ENCODE measurements at regions not wholly inside any gene's neighbourhood (a gene's known extent, or its start where the extent isn't known, plus 50 kb on each side); places are given as distances from the start of the nearest gene placed in this dataset.

GRCh38 chr12:16914853-16915252 lies 308.9 kb upstream of the LMO3 start:
- H3K4me1 Mint-ChIP-seq: no peaks in the 10 kb centered on the region
- H3K4me3 Mint-ChIP-seq: no peak overlapping the region
- ATAC-seq: no peak
- no peak overlapping the region for H3K27ac Mint-ChIP-seq
- no peaks in the 10 kb centered on the region for H3K36me3 Mint-ChIP-seq
- no peaks in the 10 kb centered on the region for H3K27me3 Mint-ChIP-seq
- H3K9me3 Mint-ChIP-seq: peaks cover 3% of the 10 kb centered on the region

- Mint-ChIP-seq H3K27me3 (no peaks in the 10 kb centered on the region), H3K4me3 (no peak overlapping the region), H3K36me3 (no peaks in the 10 kb centered on the region), H3K27ac (no peak overlapping the region), H3K9me3 (peaks cover 3% of the 10 kb centered on the region), H3K4me1 (no peaks in the 10 kb centered on the region)
- no peak for ATAC-seq
Measured at GRCh38 chr12:16913832-16914490, 308.0 kb upstream of the LMO3 start.

- Mint-ChIP-seq H3K9me3 (peaks cover 12% of the 10 kb centered on the region), H3K4me3 (no peak overlapping the region), H3K27me3 (no peaks in the 10 kb centered on the region), H3K27ac (no peak overlapping the region), H3K36me3 (no peaks in the 10 kb centered on the region), H3K4me1 (no peaks in the 10 kb centered on the region)
- no peak for ATAC-seq
Measured at GRCh38 chr12:16901946-16902345, 296.0 kb upstream of the LMO3 start.

GRCh38 chr12:16893426-16893825 lies 287.5 kb upstream of the LMO3 start:
- Mint-ChIP-seq H3K27me3 (no peaks in the 10 kb centered on the region), H3K4me3 (no peak overlapping the region), H3K9me3 (peaks cover 15% of the 10 kb centered on the region), H3K36me3 (no peaks in the 10 kb centered on the region), H3K27ac (no peak overlapping the region), H3K4me1 (no peaks in the 10 kb centered on the region)
- no peak for ATAC-seq

GRCh38 chr12:16891673-16892072 lies 285.7 kb upstream of the LMO3 start:
- Mint-ChIP-seq H3K27ac (no peak overlapping the region), H3K4me3 (no peak overlapping the region), H3K9me3 (peaks cover 14% of the 10 kb centered on the region), H3K4me1 (no peaks in the 10 kb centered on the region), H3K27me3 (no peaks in the 10 kb centered on the region), H3K36me3 (no peaks in the 10 kb centered on the region)
- no peak for ATAC-seq

- ATAC-seq: no peak
- Mint-ChIP-seq H3K27ac (no peak overlapping the region), H3K4me1 (no peaks in the 10 kb centered on the region), H3K27me3 (no peaks in the 10 kb centered on the region), H3K9me3 (peaks cover 15% of the 10 kb centered on the region), H3K4me3 (no peak overlapping the region), H3K36me3 (no peaks in the 10 kb centered on the region)
Measured at GRCh38 chr12:16884819-16885218, 278.9 kb upstream of the LMO3 start.

DNA sequence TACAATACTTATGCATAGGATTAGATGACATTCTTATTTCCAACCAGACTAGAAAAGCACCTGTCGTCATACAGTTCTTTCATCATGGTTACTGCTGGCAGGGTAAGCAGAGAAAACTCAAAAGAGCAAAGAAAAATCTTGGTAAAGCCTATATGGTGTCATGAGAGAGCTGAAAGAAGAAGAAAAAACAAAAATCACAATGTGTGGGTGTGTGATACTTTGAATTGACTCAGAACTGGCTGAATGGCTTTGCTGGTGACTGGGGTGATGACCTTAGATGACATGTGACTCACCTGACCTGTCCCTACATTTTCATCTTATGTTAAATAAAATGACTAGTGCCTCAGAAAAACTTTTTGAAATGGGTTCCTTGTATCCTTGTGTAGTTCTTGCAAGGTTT lies 278.1 kb upstream of the LMO3 start:
- H3K27me3 Mint-ChIP-seq: no peaks in the 10 kb centered on the region
- no peak overlapping the region for H3K27ac Mint-ChIP-seq
- H3K4me1 Mint-ChIP-seq: no peaks in the 10 kb centered on the region
- peaks cover 12% of the 10 kb centered on the region for H3K9me3 Mint-ChIP-seq
- no peaks in the 10 kb centered on the region for H3K36me3 Mint-ChIP-seq
- ATAC-seq: no peak
- no peak overlapping the region for H3K4me3 Mint-ChIP-seq

DNA sequence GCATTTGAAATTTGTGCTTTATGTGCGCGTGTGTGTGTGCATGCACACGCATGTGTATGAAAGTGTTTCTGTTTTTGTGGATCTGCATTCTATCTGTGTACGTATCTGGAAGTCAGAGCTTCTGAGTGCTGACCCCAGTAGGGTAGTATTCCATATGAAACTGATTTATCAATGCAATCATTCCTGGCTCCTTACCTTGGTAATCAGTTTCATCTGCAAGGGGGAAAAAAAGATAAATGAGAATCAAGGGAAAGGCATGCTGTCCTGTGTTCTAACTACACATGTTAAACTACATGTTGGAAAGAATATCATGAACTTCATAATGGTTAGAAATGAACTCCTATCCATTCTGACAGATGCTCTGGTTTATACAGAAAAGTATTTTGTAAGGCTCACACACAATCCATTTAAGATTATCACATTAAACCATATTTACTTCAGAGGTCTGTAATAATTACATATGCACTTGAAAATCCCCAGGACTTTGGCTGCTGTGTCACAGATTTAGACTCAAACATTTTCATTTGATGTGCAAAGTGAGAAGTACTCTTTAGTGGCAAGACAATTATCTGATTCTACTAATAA lies 276.1 kb upstream of the LMO3 start:
- Mint-ChIP-seq H3K36me3 (no peaks in the 10 kb centered on the region), H3K4me1 (no peaks in the 10 kb centered on the region), H3K9me3 (peaks cover 2% of the 10 kb centered on the region), H3K27ac (no peak overlapping the region), H3K4me3 (no peak overlapping the region), H3K27me3 (no peaks in the 10 kb centered on the region)
- no peak for ATAC-seq

- no peaks in the 10 kb centered on the region for H3K4me1 Mint-ChIP-seq
Measured at GRCh38 chr12:16880864-16881285, 274.9 kb upstream of the LMO3 start.

DNA sequence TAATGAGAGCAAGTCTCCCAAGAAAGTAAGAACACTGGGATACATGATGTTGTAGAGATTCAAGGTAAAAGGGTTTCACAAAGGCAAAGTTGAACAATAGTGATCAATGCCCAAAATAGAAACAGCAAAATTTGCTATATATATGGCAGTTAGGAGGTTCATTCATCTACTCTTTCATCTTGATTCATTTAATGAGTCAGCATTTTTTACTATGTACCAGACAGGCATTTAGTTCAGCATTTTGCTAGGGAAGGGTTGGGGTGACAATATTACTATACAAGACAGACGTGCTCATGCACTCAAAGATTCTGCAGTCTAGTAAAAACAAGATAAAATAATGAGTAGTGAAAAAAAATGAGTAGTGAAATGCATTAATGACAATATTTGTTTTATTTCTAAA lies 264.9 kb upstream of the LMO3 start:
- Mint-ChIP-seq H3K4me3 (no peak overlapping the region), H3K27me3 (no peaks in the 10 kb centered on the region), H3K4me1 (no peaks in the 10 kb centered on the region), H3K36me3 (no peaks in the 10 kb centered on the region), H3K27ac (no peak overlapping the region), H3K9me3 (peaks cover 3% of the 10 kb centered on the region)
- ATAC-seq: no peak

More at GRCh38 chr12:16880864-16881285, 274.9 kb upstream of the LMO3 start:
- H3K36me3 Mint-ChIP-seq: no peaks in the 10 kb centered on the region
- peaks cover 1% of the 10 kb centered on the region for H3K9me3 Mint-ChIP-seq
- H3K27ac Mint-ChIP-seq: no peak overlapping the region
- H3K4me3 Mint-ChIP-seq: no peak overlapping the region
- H3K27me3 Mint-ChIP-seq: no peaks in the 10 kb centered on the region
- no peak for ATAC-seq

- H3K4me3 Mint-ChIP-seq: no peak overlapping the region
- no peaks in the 10 kb centered on the region for H3K36me3 Mint-ChIP-seq
- H3K27me3 Mint-ChIP-seq: no peaks in the 10 kb centered on the region
- peaks cover 3% of the 10 kb centered on the region for H3K9me3 Mint-ChIP-seq
- ATAC-seq: no peak
- H3K4me1 Mint-ChIP-seq: no peaks in the 10 kb centered on the region
- no peak overlapping the region for H3K27ac Mint-ChIP-seq
Measured at GRCh38 chr12:16863742-16864141, 257.8 kb upstream of the LMO3 start.

DNA sequence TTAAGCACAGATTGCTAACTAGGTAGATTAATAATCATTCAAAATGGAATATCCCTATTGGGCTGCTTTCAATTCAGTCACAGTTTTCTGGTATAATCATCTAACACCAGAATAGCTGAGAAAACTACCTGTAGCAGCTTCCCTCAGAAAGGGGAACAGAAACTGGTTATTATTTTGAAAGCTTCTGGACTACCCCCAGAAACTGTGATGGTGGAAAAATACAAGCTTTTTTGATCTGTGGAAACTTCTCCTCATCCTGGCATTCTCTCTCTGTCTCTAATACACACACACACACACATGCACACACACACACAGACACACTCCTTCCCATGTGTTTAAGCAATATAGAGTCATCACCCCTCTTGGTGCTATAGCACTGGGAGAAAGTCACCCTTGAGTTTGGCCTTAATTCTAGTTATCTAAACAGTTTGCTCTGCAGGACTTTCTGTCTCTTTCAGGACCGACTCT lies 251.5 kb upstream of the LMO3 start:
- no peak overlapping the region for H3K27ac Mint-ChIP-seq
- H3K36me3 Mint-ChIP-seq: no peaks in the 10 kb centered on the region
- no peaks in the 10 kb centered on the region for H3K4me1 Mint-ChIP-seq
- no peaks in the 10 kb centered on the region for H3K27me3 Mint-ChIP-seq
- H3K4me3 Mint-ChIP-seq: no peak overlapping the region
- no peaks in the 10 kb centered on the region for H3K9me3 Mint-ChIP-seq
- ATAC-seq: no peak

DNA sequence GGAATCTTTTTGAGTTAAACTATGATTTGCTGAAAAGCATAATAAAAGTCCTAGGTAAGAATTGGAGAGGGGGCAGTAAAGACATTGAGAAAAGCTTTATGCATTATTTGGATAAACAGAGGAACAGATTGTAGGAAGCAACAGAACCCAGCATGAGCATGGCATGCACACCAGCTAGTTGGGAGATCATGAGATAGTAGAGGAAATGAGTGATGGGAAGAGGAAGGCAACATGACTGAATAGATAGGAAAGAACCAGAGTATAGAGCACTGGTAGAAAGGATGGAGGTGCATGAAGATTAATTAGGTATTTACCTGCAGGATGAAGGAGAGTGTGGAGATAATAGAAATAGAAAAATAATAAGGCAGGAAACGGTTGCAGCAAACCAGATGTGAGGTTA lies 248.5 kb upstream of the LMO3 start:
- Mint-ChIP-seq H3K36me3 (no peaks in the 10 kb centered on the region), H3K9me3 (no peaks in the 10 kb centered on the region), H3K27ac (no peak overlapping the region), H3K27me3 (no peaks in the 10 kb centered on the region), H3K4me1 (no peaks in the 10 kb centered on the region), H3K4me3 (no peak overlapping the region)
- ATAC-seq: no peak

DNA sequence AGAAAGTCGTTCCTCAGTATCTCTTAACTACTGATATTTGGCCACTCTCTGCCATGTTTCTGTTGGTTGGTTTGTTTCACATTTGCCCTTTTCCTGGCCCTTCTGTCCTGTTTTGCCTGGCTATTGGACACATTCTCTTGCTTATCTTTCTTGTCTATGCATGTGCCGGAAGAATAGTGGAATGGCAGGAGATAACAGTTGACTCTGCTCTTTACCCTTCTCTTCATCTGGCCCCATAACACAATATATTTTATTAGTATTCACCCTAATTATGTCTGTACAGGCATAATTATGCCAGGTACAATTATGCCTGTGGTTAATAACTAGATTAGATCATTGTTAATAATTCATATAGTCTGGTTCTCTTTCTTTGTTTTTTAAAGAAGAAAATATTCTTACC lies 243.5 kb upstream of the LMO3 start:
- H3K36me3 Mint-ChIP-seq: no peaks in the 10 kb centered on the region

DNA sequence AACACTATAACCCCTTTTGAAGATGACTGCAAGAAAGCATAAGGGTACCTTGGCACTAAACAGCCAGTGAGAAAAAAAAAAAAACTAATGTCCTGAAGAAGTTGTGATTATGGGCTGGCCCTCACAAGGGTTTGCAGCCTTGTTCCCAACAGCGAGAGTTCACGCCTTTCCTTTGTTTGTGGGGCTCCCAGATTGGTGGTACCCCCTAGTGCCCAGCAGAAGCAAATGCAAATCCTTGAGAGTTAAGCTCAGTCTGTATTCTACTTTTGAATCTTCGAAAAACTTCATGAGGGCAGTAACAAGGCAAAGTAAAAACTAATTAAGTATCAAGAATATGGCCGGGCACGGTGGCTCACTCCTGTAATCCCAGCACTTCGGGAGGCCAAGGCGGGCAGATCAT lies 238.9 kb upstream of the LMO3 start:
- Mint-ChIP-seq H3K36me3 (no peaks in the 10 kb centered on the region), H3K9me3 (peaks cover 14% of the 10 kb centered on the region), H3K27me3 (no peaks in the 10 kb centered on the region), H3K27ac (no peak overlapping the region), H3K4me3 (no peak overlapping the region), H3K4me1 (no peaks in the 10 kb centered on the region)
- no peak for ATAC-seq

More for the DNA sequence above, 243.5 kb upstream of the LMO3 start:
- H3K27me3 Mint-ChIP-seq: no peaks in the 10 kb centered on the region
- no peaks in the 10 kb centered on the region for H3K4me1 Mint-ChIP-seq
- H3K27ac Mint-ChIP-seq: no peak overlapping the region
- peaks cover 7% of the 10 kb centered on the region for H3K9me3 Mint-ChIP-seq
- no peak overlapping the region for H3K4me3 Mint-ChIP-seq
- ATAC-seq: no peak

DNA sequence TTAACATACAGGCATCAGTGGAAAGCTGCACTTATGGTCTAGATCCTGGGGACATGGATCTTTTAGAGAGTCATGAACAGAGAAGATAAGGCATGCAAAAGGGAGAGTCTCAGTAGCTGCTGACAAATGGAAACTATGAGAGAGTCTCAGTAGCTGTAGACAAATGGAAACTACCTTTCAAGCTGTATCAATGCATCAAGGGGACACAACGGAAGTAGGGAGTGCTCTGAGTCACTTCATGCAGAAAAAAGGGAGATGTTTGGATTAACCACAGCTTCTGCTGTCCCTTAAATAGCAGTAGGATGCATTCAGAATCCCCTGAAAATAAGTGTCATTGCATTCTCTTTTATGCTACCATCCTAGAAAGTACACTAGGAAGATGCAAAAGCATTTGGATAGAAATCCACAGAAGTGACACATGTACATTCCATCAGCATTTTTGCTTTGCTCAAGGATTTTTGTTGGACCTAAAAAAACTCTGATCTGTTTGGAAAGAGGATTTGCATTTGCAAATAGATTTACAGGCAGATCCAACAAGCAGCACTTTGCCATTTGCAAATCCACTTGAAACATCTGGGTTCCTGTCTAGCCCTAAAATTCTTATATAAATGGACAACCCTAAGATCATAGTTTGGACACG lies 227.5 kb upstream of the LMO3 start:
- Mint-ChIP-seq H3K4me3 (no peak overlapping the region), H3K36me3 (no peaks in the 10 kb centered on the region), H3K4me1 (no peaks in the 10 kb centered on the region), H3K9me3 (peaks cover 9% of the 10 kb centered on the region), H3K27me3 (no peaks in the 10 kb centered on the region), H3K27ac (no peak overlapping the region)
- ATAC-seq: no peak
